DOHH2 (cell line): ENCODE measurements at regions not wholly inside any gene's neighbourhood (a gene's known extent, or its start where the extent isn't known, plus 50 kb on each side); places are given as distances from the start of the nearest gene placed in this dataset.

Source experiments
- H3F3A ChIP-seq: fragments of 200-600 bp; sonication (generic), shearing (Covaris generic); 2 replicates; pipeline ENCODE4 v1.6.0; 2016; ENCODE audit warnings: antibody characterized with exemption, mild to moderate bottlenecking; ENCODE audit not compliant: control insufficient read depth, insufficient read depth
- H3K27ac ChIP-seq: fragments of 200-600 bp; sonication (generic); 2 replicates; pipeline ENCODE4 v1.5.1; 2014; ENCODE audit warnings: low read depth, mild to moderate bottlenecking, low read length, moderate library complexity
- H3K27me3 ChIP-seq: fragments of 200-600 bp; sonication (generic); 2 replicates; pipeline ENCODE4 v1.6.1; 2014; ENCODE audit warnings: mild to moderate bottlenecking, low read length, mixed read lengths; ENCODE audit not compliant: control insufficient read depth
- H3K36me3 ChIP-seq: fragments of 200-600 bp; sonication (generic); 2 replicates; pipeline ENCODE4 v1.6.1; 2014; ENCODE audit warnings: mild to moderate bottlenecking, low read length, moderate library complexity, mixed read lengths; ENCODE audit not compliant: control insufficient read depth
- H3K4me1 ChIP-seq: fragments of 200-600 bp; sonication (generic); 2 replicates; pipeline ENCODE4 v1.6.1; 2014; ENCODE audit warnings: mild to moderate bottlenecking, low read length, mixed read lengths; ENCODE audit not compliant: control insufficient read depth
- H3K4me2 ChIP-seq: fragments of 200-600 bp; sonication (generic); 2 replicates; pipeline ENCODE4 v1.6.0; 2014; ENCODE audit warnings: mild to moderate bottlenecking, low read length, moderate library complexity
- H3K4me3 ChIP-seq: fragments of 200-600 bp; sonication (generic); 2 replicates; pipeline ENCODE4 v1.5.1; 2014; ENCODE audit warnings: mild to moderate bottlenecking, low read length, mixed read lengths
- H3K79me2 ChIP-seq: fragments of 200-600 bp; sonication (generic); 2 replicates; pipeline ENCODE4 v1.6.1; 2014; ENCODE audit warnings: mild to moderate bottlenecking, low read length, mixed read lengths; ENCODE audit not compliant: control insufficient read depth
- H3K9me2 ChIP-seq: fragments of 200-600 bp; sonication (generic); replicated peaks from 2 replicates; pipeline ENCODE4 v1.6.1; 2014; ENCODE audit warnings: mild to moderate bottlenecking, low read length, mixed read lengths; ENCODE audit not compliant: control insufficient read depth
- H3K9me3 ChIP-seq: fragments of 200-600 bp; sonication (generic); 2 replicates; pipeline ENCODE4 v1.6.1; 2014; ENCODE audit warnings: antibody characterized with exemption, low read length, mixed read lengths; ENCODE audit not compliant: control insufficient read depth, insufficient read depth
- H4K20me1 ChIP-seq: fragments of 200-600 bp; sonication (generic); 2 replicates; pipeline ENCODE4 v1.6.0; 2014; ENCODE audit warnings: low read depth, mild to moderate bottlenecking, antibody characterized with exemption, low read length, moderate library complexity; ENCODE audit not compliant: control insufficient read depth, insufficient read depth
- CTCF ChIP-seq: fragments of 200-600 bp; sonication (generic); IDR thresholded peaks from one replicate; pipeline ENCODE4 v1.5.1; 2014; ENCODE audit warnings: antibody characterized with exemption, mild to moderate bottlenecking, low read depth, low read length; ENCODE audit not compliant: poor library complexity, severe bottlenecking
- EZH2phosphoT487 ChIP-seq: fragments of 200-600 bp; sonication (generic); IDR thresholded peaks from 2 replicates; pipeline ENCODE4 v1.6.1; 2017; ENCODE audit warnings: borderline replicate concordance, mild to moderate bottlenecking, antibody characterized with exemption, low read length, moderate library complexity, mixed read lengths

DNA sequence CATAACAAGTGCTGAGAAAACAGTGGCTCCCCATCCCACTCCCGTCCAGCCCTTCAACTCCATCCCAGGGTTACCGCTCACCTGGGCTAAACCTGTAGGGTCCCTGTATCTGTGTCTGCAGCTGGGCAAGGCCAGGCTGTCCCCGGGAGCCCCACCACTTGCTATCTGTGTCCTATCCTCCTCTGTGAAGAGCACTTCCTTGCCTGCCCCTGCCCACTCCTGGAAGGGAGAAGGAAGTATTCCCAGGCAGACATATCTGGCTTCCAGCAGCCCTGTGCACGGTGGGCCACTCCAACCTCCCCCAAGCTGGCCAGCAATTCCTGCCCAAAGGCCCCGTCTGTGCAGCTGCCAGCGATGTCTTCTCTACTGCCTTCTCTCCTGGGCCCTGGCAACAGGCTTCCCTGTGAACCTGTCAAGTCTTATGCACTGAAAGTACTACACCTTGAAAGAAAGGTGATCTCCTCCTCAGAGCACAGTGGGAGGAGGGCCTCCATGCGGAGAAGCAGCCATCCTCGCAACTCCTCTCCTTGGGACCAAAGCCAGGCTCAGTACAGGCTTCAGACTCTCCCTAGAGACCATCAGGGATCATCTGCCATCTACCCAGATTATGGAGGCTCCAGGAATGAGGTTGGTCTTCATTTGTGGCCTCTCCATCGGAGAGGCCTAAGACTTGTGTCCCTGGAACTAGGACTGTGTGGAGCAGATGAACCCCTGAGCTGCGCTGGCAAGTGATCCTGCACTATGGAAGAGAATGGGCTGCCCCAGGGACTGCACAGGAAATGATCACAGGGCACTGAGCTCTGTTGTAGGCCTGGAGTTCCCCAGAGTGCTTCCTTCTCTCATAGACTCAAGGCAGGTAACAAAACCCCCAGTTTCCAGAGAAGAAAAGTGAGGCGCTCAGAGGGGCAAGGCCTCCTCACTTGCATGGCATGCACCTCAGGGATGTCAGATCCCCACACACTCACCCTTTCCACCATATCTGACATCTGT is 663.6 kb downstream of the BCL11B start:
- H3F3A ChIP-seq = no peaks in the 10 kb centered on the region
- no peaks in the 10 kb centered on the region for H3K36me3 ChIP-seq
- H3K9me3 ChIP-seq = no peaks in the 10 kb centered on the region
- H3K4me2 ChIP-seq = no peak overlapping the region
- TF ChIP-seq EZH2phosphoT487 (no peak), CTCF (no peak)
- no peaks in the 10 kb centered on the region for H3K27me3 ChIP-seq
- H4K20me1 ChIP-seq = no peaks in the 10 kb centered on the region
- H3K79me2 ChIP-seq = no peaks in the 10 kb centered on the region
- no peaks in the 10 kb centered on the region for H3K4me1 ChIP-seq
- H3K4me3 ChIP-seq = no peak overlapping the region
- H3K9me2 ChIP-seq = no peaks in the 10 kb centered on the region
- H3K27ac ChIP-seq = no peak overlapping the region

GRCh38 chr14:98612434-98613200 is 659.4 kb downstream of the BCL11B start:
- Histone ChIP-seq H3K79me2 (no peaks in the 10 kb centered on the region), H3K4me1 (no peaks in the 10 kb centered on the region), H4K20me1 (no peaks in the 10 kb centered on the region), H3K27ac (no peak overlapping the region), H3K9me2 (no peaks in the 10 kb centered on the region), H3K27me3 (no peaks in the 10 kb centered on the region), H3F3A (no peaks in the 10 kb centered on the region), H3K36me3 (no peaks in the 10 kb centered on the region), H3K4me2 (no peak overlapping the region), H3K4me3 (no peak overlapping the region), H3K9me3 (no peaks in the 10 kb centered on the region)
- no peak for TF ChIP-seq EZH2phosphoT487
- no peak for TF ChIP-seq CTCF

- Histone ChIP-seq H3K36me3 (no peaks in the 10 kb centered on the region), H3K79me2 (no peaks in the 10 kb centered on the region), H3K4me3 (no peak overlapping the region), H3K4me2 (no peak overlapping the region), H3K27ac (no peak overlapping the region), H3K9me2 (no peaks in the 10 kb centered on the region), H3K4me1 (no peaks in the 10 kb centered on the region), H3K27me3 (no peaks in the 10 kb centered on the region), H4K20me1 (no peaks in the 10 kb centered on the region), H3F3A (no peaks in the 10 kb centered on the region), H3K9me3 (no peaks in the 10 kb centered on the region; the same call in 1 of the 2 replicates)
- TF ChIP-seq CTCF (no peak), EZH2phosphoT487 (no peak)
Measured at GRCh38 chr14:98614741-98615140, 657.3 kb downstream of the BCL11B start.
